GM10266 (cell line): ENCODE measurements at regions not wholly inside any gene's neighbourhood (a gene's known extent, or its start where the extent isn't known, plus 50 kb on each side); places are given as distances from the start of the nearest gene placed in this dataset.

Experiments
- DNase-seq: peaks from one replicate; pipeline ENCODE4 v3.0.0; 2012; ENCODE audit errors: extremely low spot score
- CTCF ChIP-seq: IDR thresholded peaks from 2 replicates; pipeline ENCODE4 v1.5.1; 2012; ENCODE audit warnings: mild to moderate bottlenecking, low read depth; ENCODE audit not compliant: control insufficient read depth, insufficient read depth; ENCODE audit errors: missing control alignments

- no peak for TF ChIP-seq CTCF
- no peak for DNase-seq
Measured at GRCh38 chrX:75673468-75673867, 111.6 kb downstream of the MAGEE2 start.

- TF ChIP-seq CTCF, result no peak
- no peak for DNase-seq
Measured at GRCh38 chrX:75655627-75656026, 129.4 kb downstream of the MAGEE2 start.

- no peak for DNase-seq
- TF ChIP-seq CTCF, result no peak
Measured at GRCh38 chrX:75649829-75650228, 127.0 kb upstream of the ZDHHC15 start.

- no peak for DNase-seq
- no peak for TF ChIP-seq CTCF
Measured at GRCh38 chrX:75648803-75649588, 126.2 kb upstream of the ZDHHC15 start.

GRCh38 chrX:75642811-75643361 lies 120.0 kb upstream of the ZDHHC15 start:
- TF ChIP-seq CTCF, result no peak
- DNase-seq, result no peak

GRCh38 chrX:75638332-75638731 lies 115.5 kb upstream of the ZDHHC15 start:
- TF ChIP-seq CTCF, result no peak
- no peak for DNase-seq

- TF ChIP-seq CTCF, result no peak
- DNase-seq, result no peak
Measured at GRCh38 chrX:75625232-75625631, 102.4 kb upstream of the ZDHHC15 start.
